HG03135 (cell line): ENCODE measurements at regions not wholly inside any gene's neighbourhood (a gene's known extent, or its start where the extent isn't known, plus 50 kb on each side); places are given as distances from the start of the nearest gene placed in this dataset.
"Not testable (repeated sequence)": the region's sequence is repeated elsewhere in the genome, so short reads cannot be mapped to it uniquely, and the experiment has no call there.

Source experiments
- ATAC-seq: cut with Tn5 transposase; IDR thresholded peaks from one replicate; pipeline ENCODE4 v1.9.1; 2021; ENCODE audit warnings: mild to moderate bottlenecking, moderate library complexity; ENCODE audit not compliant: unreplicated experiment

DNA sequence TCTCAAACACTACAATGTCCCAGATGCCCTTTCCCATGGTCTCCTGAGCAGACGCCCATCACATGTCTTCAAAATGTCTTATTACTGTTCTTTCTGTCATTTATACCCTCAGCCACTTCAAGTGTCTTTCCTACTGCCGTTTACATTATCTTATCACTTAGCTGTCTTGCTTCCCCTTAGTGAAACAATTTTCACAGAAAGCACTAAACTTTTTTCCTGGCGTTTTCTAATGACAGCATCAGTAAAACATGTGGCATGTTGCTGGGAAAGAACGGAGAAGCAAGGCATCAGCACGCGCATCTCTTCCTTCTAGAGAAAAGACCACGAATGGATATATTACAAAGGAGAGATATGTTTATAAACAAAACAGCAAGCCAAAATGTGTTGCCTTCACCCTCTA, 189.7 kb upstream of the SLIT2 start:
- no peak for ATAC-seq

DNA sequence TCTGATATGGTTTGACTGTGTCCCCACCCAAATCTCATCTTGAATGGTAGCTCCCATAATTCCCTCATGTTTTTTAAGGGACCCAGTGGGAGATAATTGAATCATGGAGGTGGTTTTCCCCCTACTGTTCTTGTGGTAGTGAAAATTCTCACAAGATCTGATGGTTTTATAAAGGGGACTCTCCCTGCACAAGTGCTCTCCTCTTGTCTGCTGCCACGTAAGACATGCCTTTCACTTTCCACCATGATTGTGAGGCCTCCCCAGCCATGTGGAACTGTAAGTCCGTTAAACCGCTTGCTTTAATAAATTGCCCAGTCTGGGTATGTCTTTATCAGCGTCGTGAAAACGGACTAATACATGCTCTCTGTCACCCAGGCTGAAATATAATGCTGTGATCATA, 200.9 kb upstream of the SLIT2 start:
- no peak for ATAC-seq

DNA sequence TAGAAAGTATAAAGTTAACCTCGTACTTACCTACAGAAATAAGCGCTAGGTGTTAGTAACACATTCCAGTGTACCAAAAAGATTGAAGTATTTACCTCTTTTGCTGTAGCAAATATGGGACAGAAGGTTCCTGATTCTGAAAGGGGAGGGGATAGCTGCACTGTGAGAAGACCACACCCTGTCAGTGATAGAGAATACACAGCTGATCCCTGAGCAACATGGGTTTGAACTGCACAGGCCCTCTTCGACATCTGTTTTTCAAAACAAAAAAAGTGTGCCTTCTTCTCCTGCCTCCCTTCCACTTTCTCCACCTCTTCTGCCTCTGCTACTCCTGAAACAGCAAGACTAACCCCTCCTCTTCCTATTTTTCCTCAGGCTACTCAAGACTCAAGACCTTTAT, 201.8 kb upstream of the SLIT2 start:
- ATAC-seq: no peak

DNA sequence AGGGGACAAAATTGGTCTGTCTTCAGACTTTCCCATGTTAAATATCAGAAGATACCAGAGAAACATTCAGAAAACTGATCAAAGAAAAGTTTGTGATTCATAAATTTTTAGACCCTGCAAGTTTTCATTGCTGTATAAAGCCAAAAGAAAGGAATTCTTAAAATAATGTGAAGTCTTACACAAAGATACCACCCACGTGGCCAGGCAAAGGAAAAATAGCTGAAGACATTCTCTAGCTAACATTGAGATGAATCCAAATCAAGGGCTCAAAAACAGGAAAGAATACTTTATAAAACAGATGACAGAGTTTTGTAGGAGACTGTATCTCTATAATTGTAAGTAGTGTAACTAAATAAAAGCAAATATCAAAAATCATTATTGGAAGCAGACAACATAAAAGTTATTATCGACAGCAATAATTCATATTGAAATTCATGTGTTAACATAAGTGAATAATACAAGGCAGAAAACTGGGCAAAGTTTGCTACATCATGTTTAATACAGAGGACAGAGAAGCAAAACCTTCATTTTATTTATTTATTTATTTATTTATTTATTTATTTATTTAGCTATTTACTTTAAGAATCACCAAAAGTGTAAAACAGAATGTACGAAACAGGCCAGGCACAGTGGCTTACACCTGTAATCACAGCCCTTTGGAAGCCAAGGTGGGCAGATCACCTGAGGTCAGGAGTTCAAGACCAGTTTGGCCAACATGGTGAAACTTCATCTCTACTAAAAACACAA, 204.6 kb upstream of the SLIT2 start:
- ATAC-seq: no peak

DNA sequence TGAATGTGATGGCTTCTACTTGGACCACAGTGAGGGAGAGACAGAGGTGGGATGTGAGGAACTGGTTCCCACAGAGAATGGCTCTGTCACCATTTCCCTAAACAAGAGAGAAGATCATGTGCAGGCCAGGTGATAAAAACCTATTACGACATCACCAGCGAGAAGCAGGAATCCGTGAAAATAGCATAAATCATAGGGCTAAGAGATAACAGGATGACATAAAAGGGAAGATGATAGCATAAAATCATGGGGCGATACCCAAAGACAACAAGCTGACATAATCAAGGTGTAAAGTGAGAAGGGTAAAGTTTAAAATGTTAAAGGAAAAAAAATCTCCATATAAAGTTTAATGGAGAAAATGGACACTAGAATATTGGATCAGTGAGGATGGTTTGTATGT, 205.5 kb upstream of the SLIT2 start:
- no peak for ATAC-seq

DNA sequence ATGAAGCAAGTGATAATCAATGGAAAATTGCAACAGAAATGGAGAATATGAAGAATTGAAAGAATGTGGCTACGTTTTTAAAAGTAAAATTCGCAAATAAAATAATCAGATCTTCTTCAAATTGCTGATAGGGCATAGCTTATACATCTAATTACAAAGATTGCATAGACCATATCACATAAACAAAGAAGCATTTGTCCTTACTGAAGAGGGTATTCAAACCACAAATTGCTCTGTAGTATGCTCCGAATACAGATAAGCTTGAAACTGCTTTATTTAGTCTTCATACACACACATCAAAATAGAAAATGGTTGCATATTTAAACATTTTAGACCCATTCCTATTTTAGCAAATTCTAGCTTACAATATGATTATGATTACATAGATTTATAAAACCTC, 206.7 kb upstream of the SLIT2 start:
- no peak for ATAC-seq

DNA sequence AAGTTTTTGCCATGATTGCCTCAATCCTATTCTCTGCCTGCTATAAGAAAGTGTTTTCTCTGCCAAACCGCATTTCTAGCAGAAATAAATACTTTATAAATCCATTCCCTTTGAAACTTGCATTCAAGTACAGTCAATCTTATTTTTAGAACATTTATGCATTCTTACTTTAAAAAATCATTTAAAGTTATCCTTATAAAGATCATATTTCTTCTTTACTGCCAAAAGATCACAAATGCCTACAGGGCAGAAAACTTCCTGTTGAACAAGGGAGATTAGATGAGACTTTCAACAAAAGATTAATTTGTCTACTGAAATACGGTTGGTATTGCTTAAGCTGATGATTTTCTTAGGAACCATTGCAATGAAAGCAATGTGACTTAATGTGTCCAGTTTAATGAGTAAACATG, 207.2 kb upstream of the SLIT2 start:
- ATAC-seq: no peak

DNA sequence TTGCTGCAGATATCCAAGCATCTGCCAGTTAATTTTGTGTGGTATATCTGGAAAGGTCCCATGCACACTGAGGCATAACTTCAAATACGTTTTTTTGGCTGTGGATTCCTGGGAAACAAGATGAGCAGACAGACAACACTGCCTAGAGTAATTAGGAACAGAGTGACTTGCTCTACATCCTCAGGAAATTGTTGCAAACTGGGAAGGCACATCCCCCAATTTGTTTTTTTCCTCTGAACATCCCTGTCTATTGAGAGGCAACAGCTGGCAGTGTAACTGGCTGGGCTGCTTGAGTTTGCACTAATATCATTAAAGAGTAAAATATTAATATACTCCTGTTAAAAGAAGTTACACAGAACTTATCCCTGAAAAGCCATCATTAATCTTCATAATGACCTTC, 207.7 kb upstream of the SLIT2 start:
- no peak for ATAC-seq

DNA sequence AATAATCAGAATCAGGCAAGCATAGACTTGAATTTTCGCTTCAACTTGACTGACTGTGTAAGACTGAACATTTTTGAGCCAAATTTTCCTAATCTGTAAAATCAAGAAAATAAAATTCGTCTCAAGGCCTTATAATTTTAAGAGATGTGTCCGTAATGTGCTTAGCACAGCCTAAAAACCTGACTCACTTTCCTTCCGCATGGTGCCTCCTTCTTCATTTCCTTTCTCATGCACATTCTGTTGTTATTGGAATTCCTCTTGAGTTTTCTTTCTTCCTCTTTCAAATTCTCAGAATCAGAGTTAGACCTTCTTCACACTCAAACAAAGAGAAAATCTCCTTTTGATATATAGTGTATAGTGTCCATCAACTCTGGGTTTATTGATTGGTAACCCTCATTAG, 208.9 kb upstream of the SLIT2 start:
- no peak for ATAC-seq

DNA sequence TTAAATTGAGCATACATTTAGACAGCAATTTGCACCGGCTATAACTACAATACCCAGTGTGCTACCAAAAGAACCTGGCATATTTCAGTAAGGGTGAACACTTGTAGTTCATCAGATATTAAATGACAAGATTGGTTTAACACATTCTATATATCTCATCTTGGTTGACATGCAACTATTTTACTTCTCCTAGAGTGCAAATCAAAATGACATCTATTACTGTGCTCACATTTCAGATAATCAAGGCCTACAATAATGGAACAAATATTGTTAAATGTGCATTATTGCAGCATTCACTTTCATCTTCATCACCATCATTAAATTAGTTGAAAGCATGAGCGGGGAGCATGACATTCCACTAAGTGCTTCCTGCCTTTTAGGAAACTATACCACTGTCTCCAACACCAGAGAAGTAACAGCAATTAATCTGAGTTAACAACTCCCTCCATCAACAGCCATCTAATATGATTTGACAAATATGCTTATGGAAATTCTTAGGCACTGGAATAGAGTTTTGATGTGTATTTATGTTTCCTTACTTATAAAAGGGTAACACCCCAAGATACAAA, 209.8 kb upstream of the SLIT2 start:
- ATAC-seq: no peak

DNA sequence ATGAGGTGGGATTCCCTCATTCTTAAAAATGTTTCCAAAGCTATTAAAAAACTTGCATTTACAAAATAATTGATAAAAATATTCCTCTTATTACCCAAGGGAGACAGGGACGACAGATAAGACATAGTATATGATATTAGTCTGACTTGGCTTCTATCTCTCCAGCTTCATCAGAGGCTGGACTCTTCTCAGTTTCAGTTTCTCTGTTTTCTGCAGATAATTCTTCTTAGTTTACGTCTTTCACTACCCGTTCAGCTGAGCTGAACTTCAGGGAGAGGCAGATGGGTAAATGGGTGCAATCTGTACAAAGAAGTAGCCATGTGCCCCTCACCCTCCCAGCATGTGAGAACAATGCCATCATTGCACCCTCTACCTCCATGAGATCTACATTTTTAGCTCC, 214.0 kb upstream of the SLIT2 start:
- ATAC-seq: no peak

DNA sequence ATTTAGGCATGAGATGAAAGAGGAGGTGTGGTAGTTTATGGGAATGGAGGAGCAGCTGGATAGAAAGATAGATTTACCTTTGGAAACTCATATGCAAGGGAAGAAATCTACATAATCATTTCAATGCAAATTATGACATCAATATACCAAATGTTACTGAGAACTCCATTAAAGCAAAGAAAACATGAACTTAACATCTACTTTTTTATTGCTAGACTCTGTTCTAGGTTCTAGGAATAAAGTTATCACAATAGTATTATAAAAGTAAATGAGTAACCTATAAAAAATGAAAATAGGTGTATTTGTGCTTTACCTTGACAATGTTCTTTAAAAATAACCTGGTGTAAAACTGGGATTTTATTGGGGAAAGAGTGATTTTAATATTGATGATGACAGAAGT, 221.6 kb upstream of the SLIT2 start:
- no peak for ATAC-seq

DNA sequence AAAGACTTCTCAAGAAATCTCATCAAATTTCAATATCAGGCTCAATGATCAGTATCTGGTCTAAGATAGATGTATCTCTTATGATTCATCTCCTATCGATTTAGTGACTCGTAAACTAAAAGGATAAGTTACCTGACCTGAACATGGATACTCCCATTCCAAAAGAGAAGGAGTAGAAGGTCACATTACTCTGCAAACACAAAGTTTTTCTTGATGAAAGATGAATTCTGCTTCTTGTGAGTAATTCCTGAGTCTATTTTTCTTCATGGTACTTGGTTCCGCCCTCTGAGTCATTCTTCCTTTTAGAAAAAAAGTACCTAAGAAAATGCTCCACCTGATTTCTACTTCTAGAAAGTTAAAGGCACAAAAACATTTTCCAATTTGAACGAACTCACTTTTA, 223.1 kb upstream of the SLIT2 start:
- ATAC-seq: no peak

DNA sequence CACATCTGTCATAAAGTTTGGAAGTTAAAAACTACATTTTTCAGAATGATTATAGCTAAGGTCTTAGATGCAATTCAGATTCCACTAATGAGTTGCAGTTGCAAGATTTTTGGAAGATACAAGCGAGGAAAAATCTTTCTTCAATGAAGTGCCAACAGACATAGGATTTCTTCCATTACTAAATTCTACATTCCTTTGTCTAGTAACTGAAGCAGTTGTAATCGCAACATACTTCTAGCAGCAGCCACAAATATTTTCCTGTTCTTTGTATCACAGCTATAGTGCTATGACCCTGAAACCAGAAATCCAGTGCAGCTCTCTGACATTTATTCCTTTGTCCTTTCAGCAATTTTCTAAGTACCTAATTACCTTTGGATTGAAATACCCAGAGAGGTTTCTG, 225.2 kb upstream of the SLIT2 start:
- no peak for ATAC-seq

DNA sequence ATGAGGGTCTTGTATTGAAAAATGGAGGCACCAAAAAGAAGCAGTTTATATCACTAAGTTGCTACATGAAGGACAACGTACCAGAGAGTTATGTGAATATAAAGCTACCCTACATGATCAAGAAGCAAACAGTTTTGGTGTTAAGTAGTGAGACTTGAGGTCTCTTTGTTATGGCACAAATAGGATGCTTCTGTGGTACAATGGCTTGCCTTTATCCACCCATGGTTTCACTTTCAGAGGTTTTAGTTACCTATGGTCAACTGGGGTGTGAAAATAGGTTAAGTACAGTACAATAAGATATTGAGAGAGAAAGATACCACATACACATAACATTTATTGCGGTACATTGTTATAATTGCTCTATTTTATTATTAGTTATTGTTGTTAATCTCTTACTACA, 229.2 kb upstream of the SLIT2 start:
- ATAC-seq: no peak

DNA sequence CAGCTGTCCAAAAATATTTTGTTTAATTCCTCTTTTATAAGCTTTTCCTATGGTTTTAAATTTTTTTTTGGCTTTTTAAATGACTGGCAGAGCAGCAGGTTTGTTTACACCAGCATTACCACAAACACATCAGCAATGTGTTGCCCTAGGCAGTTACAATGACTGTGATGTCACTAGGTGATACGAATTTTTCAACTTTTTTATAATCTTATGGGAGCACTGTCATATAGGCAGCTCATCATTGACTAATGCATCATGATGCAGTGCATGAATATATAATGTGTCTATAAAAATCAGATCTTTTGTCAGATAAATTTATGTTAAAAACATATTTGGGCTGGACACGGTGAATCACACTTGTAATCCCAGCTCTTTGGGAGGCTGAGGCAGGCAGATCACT, 231.6 kb upstream of the SLIT2 start:
- ATAC-seq: no peak

DNA sequence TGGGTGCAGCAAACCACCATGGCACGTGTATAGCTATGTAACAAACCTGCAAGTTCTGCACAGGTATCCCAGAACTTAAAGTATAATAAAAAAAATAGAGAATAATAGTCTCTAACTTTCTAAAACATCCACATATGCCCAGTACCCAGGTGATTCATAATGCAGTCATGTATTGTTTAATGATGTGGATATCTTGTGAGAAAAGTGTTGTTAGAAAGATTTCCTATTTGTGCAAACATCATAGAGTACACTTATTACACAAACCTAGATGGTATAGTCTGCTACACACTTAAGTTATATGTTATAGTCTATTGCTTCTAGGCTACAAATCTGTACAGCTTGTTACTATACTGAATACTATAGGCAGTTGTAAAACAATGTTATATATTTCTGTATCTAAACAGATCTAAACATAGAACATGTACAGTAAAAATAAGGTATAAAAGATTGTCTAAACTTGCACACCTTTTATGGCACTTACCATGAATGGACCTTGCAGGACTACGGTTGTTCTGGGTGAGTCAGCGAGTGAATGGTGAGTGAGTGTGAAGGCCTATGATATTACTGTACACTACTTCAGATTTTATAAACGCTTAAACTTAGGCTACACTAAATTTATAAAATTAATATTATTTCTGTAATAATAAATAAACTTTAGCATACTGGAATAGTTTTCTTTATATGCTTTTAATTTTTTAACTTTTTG, 232.2 kb upstream of the SLIT2 start:
- ATAC-seq: no peak

DNA sequence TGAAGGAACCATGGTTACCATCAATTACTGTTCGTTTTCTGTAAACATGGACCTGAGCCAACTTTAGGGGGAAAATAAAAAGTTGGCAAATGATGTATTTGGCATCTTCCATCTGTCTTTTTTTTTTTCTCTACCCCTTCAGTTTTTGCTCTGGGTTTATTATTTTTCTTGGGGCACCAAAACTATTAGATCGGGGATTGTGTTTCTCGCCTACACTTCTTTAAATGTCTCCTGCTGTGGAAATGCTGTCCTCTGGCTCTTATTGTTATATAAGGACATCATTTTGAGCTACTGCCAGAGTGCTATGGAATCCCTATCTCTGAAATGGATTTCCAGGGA, 234.0 kb upstream of the SLIT2 start:
- no peak for ATAC-seq

DNA sequence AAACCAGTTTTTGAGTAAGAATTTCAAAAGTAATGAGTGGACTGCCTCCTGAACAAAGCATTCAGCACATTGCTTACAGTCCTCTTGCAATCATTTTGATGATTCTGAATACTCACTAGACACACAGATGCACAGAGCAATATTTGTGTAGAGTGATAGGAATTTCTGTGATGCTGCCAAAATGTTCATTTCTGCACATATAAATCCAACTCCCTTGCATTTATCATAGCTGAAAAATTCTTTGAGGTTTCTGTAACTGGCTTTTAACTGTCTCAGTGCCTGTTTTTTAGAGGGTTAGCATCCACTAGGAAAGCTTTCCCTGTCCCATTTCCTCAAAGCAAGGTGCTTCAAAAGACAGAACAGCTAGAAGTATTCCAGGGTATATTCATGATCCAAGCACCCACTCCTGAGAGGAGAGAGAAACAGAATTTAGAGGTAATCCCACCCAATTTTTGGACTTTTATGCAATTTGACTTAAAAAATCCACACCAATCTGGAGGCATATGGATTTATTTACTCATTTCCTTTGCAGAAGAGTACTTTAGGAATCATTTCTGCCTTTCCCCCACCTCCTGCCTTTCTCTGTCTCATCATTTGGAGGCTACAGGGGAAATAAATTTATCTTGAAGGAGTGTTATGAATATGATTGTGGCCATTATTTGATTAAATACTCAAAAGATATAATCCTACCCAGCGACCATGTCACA, 234.5 kb upstream of the SLIT2 start:
- no peak for ATAC-seq

DNA sequence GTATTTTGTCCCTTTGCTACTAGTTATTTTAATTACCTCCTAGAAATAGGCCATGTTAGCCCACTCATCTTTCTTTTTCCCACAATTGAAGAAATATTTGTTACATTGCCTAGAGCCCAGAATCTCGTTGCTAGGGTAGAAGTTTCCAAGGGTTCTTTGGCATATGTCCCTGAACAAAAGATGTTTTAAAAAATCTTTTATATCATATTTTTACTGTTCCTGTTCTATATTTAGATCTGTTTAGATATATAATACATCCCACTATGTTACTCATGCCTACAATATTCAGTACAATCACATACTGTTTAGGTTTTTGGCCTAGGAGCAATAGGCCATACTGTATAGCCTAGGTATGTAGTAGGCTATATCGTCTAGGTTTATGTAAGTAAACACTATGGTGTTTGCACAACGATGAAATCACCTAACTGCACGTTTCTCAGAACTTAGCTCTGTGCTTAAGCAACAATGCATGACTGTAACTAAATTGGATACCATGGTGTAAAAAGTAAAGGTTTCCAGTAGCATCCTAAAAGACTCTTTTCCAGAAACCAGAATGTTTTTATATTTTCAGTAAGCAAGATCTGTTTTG, 236.0 kb upstream of the SLIT2 start:
- no peak for ATAC-seq

DNA sequence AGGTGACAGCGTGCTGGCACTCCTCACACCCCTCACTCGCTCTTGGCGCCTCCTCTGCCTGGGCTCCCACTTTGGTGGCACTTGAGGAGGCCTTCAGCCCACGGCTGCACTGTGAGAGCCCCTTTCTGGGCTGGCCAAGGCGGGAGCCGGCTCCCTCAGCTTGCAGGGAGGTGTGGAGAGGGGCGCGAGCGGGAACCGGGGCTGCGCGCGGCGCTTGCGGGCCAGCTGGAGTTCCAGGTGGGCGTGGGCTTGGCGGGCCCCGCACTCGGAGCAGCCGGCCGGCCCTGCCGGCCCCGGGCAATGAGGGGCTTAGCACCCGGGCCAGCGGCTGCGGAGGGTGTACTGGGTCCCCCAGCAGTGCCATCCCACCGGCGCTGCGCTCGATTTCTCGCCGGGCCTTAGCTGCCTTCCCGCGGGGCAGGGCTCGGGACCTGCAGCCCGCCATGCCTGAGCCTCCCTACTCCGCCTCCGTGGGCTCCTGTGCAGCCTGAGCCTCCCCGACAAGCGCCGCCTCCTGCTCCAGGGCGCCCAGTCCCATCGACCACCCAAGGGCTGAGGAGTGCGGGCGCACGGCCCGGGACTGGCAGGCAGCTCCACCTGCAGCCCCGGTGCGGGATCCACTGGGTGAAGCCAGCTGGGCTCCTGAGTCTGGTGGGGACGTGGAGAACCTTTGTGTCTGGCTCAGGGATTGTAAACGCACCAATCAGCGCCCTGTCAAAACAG, 247.7 kb upstream of the SLIT2 start:
- not testable (repeated sequence) for ATAC-seq
